MM.1S (cell line): ENCODE measurements at regions not wholly inside any gene's neighbourhood (a gene's known extent, or its start where the extent isn't known, plus 50 kb on each side); places are given as distances from the start of the nearest gene placed in this dataset.

ENCODE experiments used
- DNase-seq: peaks from one replicate; pipeline ENCODE4 v3.0.0-alpha.2; 2015
- H2AFZ ChIP-seq: fragments of 300-600 bp; sonication (generic); 2 replicates; pipeline ENCODE4 v1.6.0; 2016; ENCODE audit warnings: antibody characterized with exemption, low read length
- H3F3A ChIP-seq: fragments of 300-600 bp; sonication (generic); 2 replicates; pipeline ENCODE4 v1.6.1; 2016; ENCODE audit warnings: mild to moderate bottlenecking, antibody characterized with exemption, low read length, moderate library complexity, mixed read lengths; ENCODE audit not compliant: insufficient read depth
- H3K27ac ChIP-seq: fragments of 300-600 bp; sonication (generic); 2 replicates; pipeline ENCODE4 v1.5.1; 2016; ENCODE audit warnings: mild to moderate bottlenecking, low read length
- H3K27me3 ChIP-seq: fragments of 300-600 bp; sonication (generic); replicated peaks from 2 replicates; pipeline ENCODE4 v1.6.0; 2016; ENCODE audit warnings: low read length; ENCODE audit not compliant: insufficient read depth
- H3K36me3 ChIP-seq: fragments of 300-600 bp; sonication (generic); replicated peaks from 2 replicates; pipeline ENCODE4 v1.6.1; 2016; ENCODE audit warnings: mild to moderate bottlenecking, low read length, mixed read lengths; ENCODE audit not compliant: insufficient read depth
- H3K4me1 ChIP-seq: fragments of 300-600 bp; sonication (generic); 2 replicates; pipeline ENCODE4 v1.6.1; 2016; ENCODE audit warnings: low read length, mixed read lengths
- H3K4me2 ChIP-seq: fragments of 300-600 bp; sonication (generic); 2 replicates; pipeline ENCODE4 v1.6.0; 2016; ENCODE audit warnings: low read depth, low read length
- H3K4me3 ChIP-seq: fragments of 300-600 bp; sonication (generic); 2 replicates; pipeline ENCODE4 v1.5.1; 2016; ENCODE audit warnings: low read length, mixed read lengths
- H3K79me2 ChIP-seq: fragments of 300-600 bp; sonication (generic); 2 replicates; pipeline ENCODE4 v1.6.1; 2016; ENCODE audit warnings: mixed run types, low read length, mixed read lengths
- H3K9ac ChIP-seq: fragments of 300-600 bp; sonication (generic); 2 replicates; pipeline ENCODE4 v1.6.1; 2016; ENCODE audit warnings: low read length, mixed read lengths
- H3K9me2 ChIP-seq: fragments of 300-600 bp; sonication (generic); replicated peaks from 2 replicates; pipeline ENCODE4 v1.6.1; 2016; ENCODE audit warnings: mild to moderate bottlenecking, low read length, mixed read lengths; ENCODE audit not compliant: insufficient read depth
- H3K9me3 ChIP-seq: fragments of 300-600 bp; sonication (generic); replicated peaks from 2 replicates; pipeline ENCODE4 v1.6.1; 2016; ENCODE audit warnings: mild to moderate bottlenecking, low read length, mixed read lengths; ENCODE audit not compliant: insufficient read depth
- H4K20me1 ChIP-seq: fragments of 300-600 bp; sonication (generic); 2 replicates; pipeline ENCODE4 v1.6.1; 2016; ENCODE audit warnings: mild to moderate bottlenecking, low read length, moderate library complexity, mixed read lengths; ENCODE audit not compliant: insufficient read depth
- EZH2 ChIP-seq: fragments of 300-600 bp; sonication (generic); optimal IDR thresholded peaks from 2 replicates; pipeline ENCODE3; 2017; ENCODE audit warnings: low read depth, mild to moderate bottlenecking, antibody characterized with exemption, low read length, mixed read lengths
- EZH2phosphoT487 ChIP-seq: fragments of 300-600 bp; sonication (generic); IDR thresholded peaks from 2 replicates; pipeline ENCODE4 v1.6.1; 2018; ENCODE audit warnings: antibody characterized with exemption, low read length
- TF ChIP-seq, protein P1 (sequence below): fragments of 300-600 bp; sonication (generic); IDR thresholded peaks from 2 replicates; pipeline ENCODE4 v1.5.1; 2016; ENCODE audit warnings: antibody characterized with exemption, low read length, mixed read lengths

DNA sequence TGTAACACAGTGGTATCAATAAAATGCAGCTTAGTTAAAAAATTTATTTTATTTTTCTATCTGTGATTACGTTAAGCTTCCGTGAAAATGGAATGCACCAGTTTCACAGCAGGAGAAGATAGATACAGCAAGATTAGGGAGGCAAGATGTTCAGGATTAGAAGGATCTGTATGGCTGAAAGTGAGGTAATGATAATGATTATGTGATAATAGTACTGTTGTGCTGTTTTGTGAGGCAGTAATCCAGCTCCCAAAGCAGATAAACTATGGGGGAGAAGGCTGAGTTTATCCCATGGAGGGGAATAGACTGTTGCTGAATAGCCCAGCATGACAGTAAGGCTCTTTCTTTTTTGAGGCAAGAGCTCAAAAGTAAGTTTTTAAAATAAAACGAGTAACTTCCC is 216.1 kb upstream of the PRPS1L1 start:
- no peak for TF ChIP-seq EZH2phosphoT487
- TF ChIP-seq, protein P1, sequence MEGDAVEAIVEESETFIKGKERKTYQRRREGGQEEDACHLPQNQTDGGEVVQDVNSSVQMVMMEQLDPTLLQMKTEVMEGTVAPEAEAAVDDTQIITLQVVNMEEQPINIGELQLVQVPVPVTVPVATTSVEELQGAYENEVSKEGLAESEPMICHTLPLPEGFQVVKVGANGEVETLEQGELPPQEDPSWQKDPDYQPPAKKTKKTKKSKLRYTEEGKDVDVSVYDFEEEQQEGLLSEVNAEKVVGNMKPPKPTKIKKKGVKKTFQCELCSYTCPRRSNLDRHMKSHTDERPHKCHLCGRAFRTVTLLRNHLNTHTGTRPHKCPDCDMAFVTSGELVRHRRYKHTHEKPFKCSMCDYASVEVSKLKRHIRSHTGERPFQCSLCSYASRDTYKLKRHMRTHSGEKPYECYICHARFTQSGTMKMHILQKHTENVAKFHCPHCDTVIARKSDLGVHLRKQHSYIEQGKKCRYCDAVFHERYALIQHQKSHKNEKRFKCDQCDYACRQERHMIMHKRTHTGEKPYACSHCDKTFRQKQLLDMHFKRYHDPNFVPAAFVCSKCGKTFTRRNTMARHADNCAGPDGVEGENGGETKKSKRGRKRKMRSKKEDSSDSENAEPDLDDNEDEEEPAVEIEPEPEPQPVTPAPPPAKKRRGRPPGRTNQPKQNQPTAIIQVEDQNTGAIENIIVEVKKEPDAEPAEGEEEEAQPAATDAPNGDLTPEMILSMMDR, result no peak
- TF ChIP-seq EZH2, result no peak
- Histone ChIP-seq H3K27ac (no peak overlapping the region), H2AFZ (no peak overlapping the region), H3F3A (0 out of 2 replicates have a peak, but pooled peaks cover 3% of the 10 kb centered on the region), H3K79me2 (no peaks in the 10 kb centered on the region), H3K9ac (no peak overlapping the region), H3K36me3 (no peaks in the 10 kb centered on the region), H3K4me3 (no peak overlapping the region), H4K20me1 (no peaks in the 10 kb centered on the region), H3K4me2 (no peak overlapping the region), H3K4me1 (peaks cover 4% of the 10 kb centered on the region; the same call in 1 of the 2 replicates), H3K9me2 (no peaks in the 10 kb centered on the region), H3K27me3 (no peaks in the 10 kb centered on the region), H3K9me3 (no peaks in the 10 kb centered on the region)
- no peak for DNase-seq

DNA sequence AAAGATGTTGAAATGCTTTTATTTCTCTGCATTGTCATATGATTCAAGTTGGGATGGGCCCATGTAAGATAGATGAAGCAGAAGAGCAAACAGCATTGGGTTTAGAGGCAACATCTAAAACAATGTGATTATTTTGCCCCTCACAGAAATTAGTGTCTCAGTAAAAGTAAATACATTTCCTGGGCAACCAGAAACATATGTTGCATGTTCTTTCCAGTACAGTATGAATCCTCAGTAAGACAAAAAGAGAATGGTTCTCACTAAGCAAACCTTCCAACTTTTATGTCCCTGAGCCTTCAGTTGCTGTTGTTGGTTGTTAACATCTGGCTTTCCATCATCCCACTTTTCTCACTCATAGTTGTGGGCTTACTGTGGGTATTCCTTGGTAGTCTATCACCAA is 222.5 kb upstream of the PRPS1L1 start:
- Histone ChIP-seq H3K4me2 (no peak overlapping the region), H3F3A (no peaks in the 10 kb centered on the region), H2AFZ (no peak overlapping the region), H4K20me1 (no peaks in the 10 kb centered on the region), H3K9me2 (no peaks in the 10 kb centered on the region), H3K9me3 (no peaks in the 10 kb centered on the region), H3K9ac (no peak overlapping the region), H3K27me3 (no peaks in the 10 kb centered on the region), H3K4me1 (no peaks in the 10 kb centered on the region), H3K4me3 (no peak overlapping the region), H3K36me3 (no peaks in the 10 kb centered on the region), H3K27ac (no peak overlapping the region), H3K79me2 (no peaks in the 10 kb centered on the region)
- DNase-seq, result no peak
- TF ChIP-seq EZH2 (no peak), EZH2phosphoT487 (no peak)
- TF ChIP-seq, protein P1, result no peak

DNA sequence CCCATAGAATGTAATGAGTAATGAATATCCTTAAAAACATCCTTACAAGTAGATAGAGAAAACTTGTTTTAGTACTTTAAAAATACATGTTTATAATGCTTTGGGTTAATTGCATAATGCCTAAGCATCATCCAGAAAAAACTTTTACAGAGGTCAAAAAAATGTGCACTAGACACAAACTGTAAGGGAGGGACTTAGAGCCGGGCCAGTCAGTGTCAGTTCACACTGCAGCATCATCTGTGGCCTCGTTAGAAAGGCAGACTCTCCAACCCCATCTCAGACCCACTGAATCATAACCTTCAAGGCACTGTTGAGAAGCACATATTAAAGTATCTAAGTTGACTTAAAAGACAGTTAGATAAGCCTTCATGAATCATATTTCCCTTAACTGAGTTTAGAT is 230.1 kb upstream of the PRPS1L1 start:
- H3K9me3 ChIP-seq, result no peaks in the 10 kb centered on the region
- DNase-seq, result no peak
- no peak for TF ChIP-seq EZH2phosphoT487
- TF ChIP-seq EZH2, result no peak
- TF ChIP-seq, protein P1, result no peak
- H3K27ac ChIP-seq, result no peak overlapping the region
- H3F3A ChIP-seq, result no peaks in the 10 kb centered on the region
- no peaks in the 10 kb centered on the region for H4K20me1 ChIP-seq
- no peak overlapping the region for H3K9ac ChIP-seq
- H3K36me3 ChIP-seq, result no peaks in the 10 kb centered on the region
- H2AFZ ChIP-seq, result no peak overlapping the region
- H3K4me1 ChIP-seq, result no peaks in the 10 kb centered on the region
- H3K79me2 ChIP-seq, result no peaks in the 10 kb centered on the region
- no peak overlapping the region for H3K4me2 ChIP-seq
- H3K27me3 ChIP-seq, result no peaks in the 10 kb centered on the region
- H3K4me3 ChIP-seq, result no peak overlapping the region
- no peaks in the 10 kb centered on the region for H3K9me2 ChIP-seq
